ENCODE measurements at regions not wholly inside any gene's neighbourhood (a gene's known extent, or its start where the extent isn't known, plus 50 kb on each side); places are given as distances from the start of the nearest gene placed in this dataset.

DNA sequence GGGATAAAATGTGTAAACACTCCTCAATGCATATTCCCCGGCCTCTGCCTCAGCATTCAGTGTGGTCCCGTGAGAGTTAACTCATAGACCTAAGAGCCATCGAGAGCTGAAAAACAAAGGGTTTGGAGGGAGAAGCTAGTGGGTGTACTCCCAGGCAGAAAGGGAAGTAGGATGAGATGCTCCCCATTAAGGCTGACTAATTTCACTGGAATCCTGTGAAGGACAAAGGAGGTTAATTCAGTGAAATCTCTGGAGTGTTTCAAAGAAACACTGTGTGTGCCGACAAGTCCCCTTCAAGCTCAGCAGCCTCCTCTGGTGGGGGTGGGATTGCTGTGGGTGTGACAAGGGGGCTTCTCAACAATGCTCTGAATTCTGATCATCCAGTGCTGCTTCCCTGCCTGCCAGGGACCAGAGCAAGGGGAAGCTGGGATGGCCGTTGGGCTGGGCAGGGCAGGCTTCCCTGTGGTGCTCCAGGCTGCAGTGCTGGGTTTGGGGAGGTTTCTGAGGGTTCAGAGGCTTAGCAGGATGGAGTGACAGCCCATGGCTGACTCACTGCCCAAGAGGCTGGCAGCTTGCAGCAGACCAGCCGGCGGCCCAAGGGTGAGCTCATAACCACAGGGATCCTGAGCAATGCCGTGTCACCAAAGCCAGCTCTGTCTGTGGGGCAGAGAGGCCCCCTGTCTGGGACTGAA lies 61.4 kb upstream of the BMAL1 start:
- TF ChIP-seq YY1 (IDR thresholded peaks at IDR 0.05; ENCODE audit: low read depth): no peak; the same call in 1 of the 2 replicates
- TF ChIP-seq, protein P1, sequence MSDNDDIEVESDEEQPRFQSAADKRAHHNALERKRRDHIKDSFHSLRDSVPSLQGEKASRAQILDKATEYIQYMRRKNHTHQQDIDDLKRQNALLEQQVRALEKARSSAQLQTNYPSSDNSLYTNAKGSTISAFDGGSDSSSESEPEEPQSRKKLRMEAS (IDR thresholded peaks at IDR 0.05; ENCODE audit: low read depth): peak; percentile 46; the same call in 1 of the 2 replicates
- peak; percentile 66; the same call in 1 of the 2 replicates for TF ChIP-seq SIN3A (IDR thresholded peaks at IDR 0.05; ENCODE audit: borderline replicate concordance, low read depth, low read length)

Data from SK-N-SH (cell line).